Urothelium cell line (cell line): ENCODE measurements at regions not wholly inside any gene's neighbourhood (a gene's known extent, or its start where the extent isn't known, plus 50 kb on each side); places are given as distances from the start of the nearest gene placed in this dataset.
A peak's percentile ranks its signal among the peaks of the same experiment; 100 is the strongest.

Experiments used
- DNase-seq: peaks from one replicate; pipeline ENCODE4 v3.0.0; 2011; ENCODE audit warnings: low spot score, mixed read lengths
- FAIRE-seq: peaks from 2 replicates; lab custom pipeline; 2011; peaks lifted over from hg19 to GRCh38; lab: Jason Lieb, UNC

DNA sequence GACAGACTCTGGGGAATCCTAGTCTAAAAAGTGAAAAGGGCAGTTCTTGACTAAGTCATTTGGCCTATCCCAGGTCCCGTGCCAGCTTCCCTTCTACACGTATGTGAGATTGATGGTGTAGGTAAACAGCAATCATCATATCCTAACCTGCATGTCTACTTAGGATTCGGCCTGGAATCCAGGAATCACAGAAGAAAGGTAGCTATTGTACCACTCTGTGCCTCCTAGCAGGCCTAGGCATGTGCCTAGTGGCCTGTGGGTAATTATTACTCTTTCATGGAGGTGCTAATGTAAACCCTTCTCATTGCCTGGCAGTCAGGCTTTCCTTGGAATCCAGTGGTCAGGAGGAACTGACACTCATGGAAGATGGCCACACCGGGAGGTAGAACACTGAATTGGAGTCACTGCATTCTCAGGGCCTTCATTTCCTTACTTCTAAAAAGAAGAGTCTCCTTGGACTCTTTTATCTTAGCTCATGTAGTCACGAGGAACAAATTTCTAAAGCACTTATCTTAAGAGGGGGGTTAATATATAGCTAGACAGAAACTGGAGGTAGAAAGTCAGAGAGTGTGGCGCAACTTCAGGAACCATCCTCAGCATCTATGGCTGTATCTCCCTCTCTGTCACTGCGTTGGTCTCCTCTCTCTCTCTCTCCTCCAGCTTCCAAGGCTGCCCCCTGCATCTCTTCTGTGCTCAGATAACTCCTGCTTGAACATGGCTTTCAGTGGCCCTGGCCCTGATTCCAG lies 122.5 kb downstream of the C1GALT1 start:
- DNase-seq (no peak), FAIRE-seq (peak; percentile 53)

DNA sequence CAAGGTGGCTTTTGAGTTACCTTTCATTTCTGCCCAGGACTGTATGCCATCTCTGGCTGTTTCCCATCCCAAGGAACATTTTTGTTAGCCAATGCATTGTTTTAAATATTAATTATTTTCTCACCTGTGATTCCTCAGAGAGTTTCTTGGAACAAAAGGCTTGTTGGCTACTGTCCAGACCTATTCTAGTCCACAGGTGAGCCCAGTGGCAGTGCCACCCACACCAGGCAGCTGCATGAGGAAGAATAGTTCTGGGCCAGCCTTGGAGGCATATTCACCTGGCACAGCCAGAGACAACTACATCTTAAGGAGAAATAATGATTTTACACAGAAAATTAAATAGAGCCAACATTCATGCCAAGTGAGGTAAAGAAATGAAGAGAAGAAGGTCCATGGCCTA lies 123.9 kb downstream of the C1GALT1 start:
- DNase-seq (no peak), FAIRE-seq (no peak)
